ENCODE measurements at regions not wholly inside any gene's neighbourhood (a gene's known extent, or its start where the extent isn't known, plus 50 kb on each side); places are given as distances from the start of the nearest gene placed in this dataset.

GRCh38 chr4:175238827-175239517 is 320.8 kb downstream of the ADAM29 start:
- no peak overlapping the region for H3K27ac ChIP-seq (ENCODE audit: low read depth in 1 of 2, low read length in 1 of 2)
- no peaks in the 10 kb centered on the region for H3K9me3 ChIP-seq (ENCODE audit: control insufficient read depth in 2 of 2, insufficient read depth in 1 of 2, low read length in 1 of 2)
- H3K4me1 ChIP-seq (ENCODE audit: control insufficient read depth in 2 of 2, insufficient read depth in 2 of 2, low read length in 2 of 2) = no peaks in the 10 kb centered on the region
- 89% methylated on average over 2 of the region's 2 CpGs for WGBS
- no peaks in the 10 kb centered on the region for H3K27me3 ChIP-seq (ENCODE audit: control insufficient read depth in 2 of 2, insufficient read depth in 1 of 2, low read length in 1 of 2)
- H3K36me3 ChIP-seq (ENCODE audit: control insufficient read depth in 2 of 2, insufficient read depth in 2 of 2, low read length in 1 of 2) = no peaks in the 10 kb centered on the region
- no peak for DNase-seq (ENCODE audit: low read depth in 6 of 9, low spot score in 9 of 9)
- H3K4me3 ChIP-seq (ENCODE audit: low read length in 2 of 2) = no peak overlapping the region

- Histone ChIP-seq H3K9me3 (ENCODE audit: control insufficient read depth in 2 of 2, insufficient read depth in 1 of 2, low read length in 1 of 2) (no peaks in the 10 kb centered on the region), H3K27me3 (ENCODE audit: control insufficient read depth in 2 of 2, insufficient read depth in 1 of 2, low read length in 1 of 2) (no peaks in the 10 kb centered on the region), H3K27ac (ENCODE audit: low read depth in 1 of 2, low read length in 1 of 2) (no peak overlapping the region), H3K4me1 (ENCODE audit: control insufficient read depth in 2 of 2, insufficient read depth in 2 of 2, low read length in 2 of 2) (no peaks in the 10 kb centered on the region), H3K4me3 (ENCODE audit: low read length in 2 of 2) (no peak overlapping the region), H3K36me3 (ENCODE audit: control insufficient read depth in 2 of 2, insufficient read depth in 2 of 2, low read length in 1 of 2) (no peaks in the 10 kb centered on the region)
- DNase-seq (ENCODE audit: low read depth in 6 of 9, low spot score in 9 of 9) = no peak
- WGBS = 89% methylated on average over 3 of the region's 3 CpGs
Measured at GRCh38 chr4:175246941-175247340, 328.8 kb downstream of the ADAM29 start.

- DNase-seq (ENCODE audit: low read depth in 6 of 9, low spot score in 9 of 9) = no peak
- WGBS = 92% methylated on average over 5 of the region's 5 CpGs
- Histone ChIP-seq H3K4me1 (ENCODE audit: control insufficient read depth in 2 of 2, insufficient read depth in 2 of 2, low read length in 2 of 2) (no peaks in the 10 kb centered on the region), H3K27me3 (ENCODE audit: control insufficient read depth in 2 of 2, insufficient read depth in 1 of 2, low read length in 1 of 2) (no peaks in the 10 kb centered on the region), H3K36me3 (ENCODE audit: control insufficient read depth in 2 of 2, insufficient read depth in 2 of 2, low read length in 1 of 2) (no peaks in the 10 kb centered on the region), H3K4me3 (ENCODE audit: low read length in 2 of 2) (no peak overlapping the region), H3K27ac (ENCODE audit: low read depth in 1 of 2, low read length in 1 of 2) (no peak overlapping the region), H3K9me3 (ENCODE audit: control insufficient read depth in 2 of 2, insufficient read depth in 1 of 2, low read length in 1 of 2) (no peaks in the 10 kb centered on the region)
Measured at GRCh38 chr4:175252642-175253041, 334.5 kb downstream of the ADAM29 start.

GRCh38 chr4:175253184-175253902 is 335.2 kb downstream of the ADAM29 start:
- WGBS = 90% methylated on average over 8 of the region's 8 CpGs

GRCh38 chr4:175263537-175263936 is 345.4 kb downstream of the ADAM29 start:
- no peaks in the 10 kb centered on the region for H3K4me1 ChIP-seq (ENCODE audit: control insufficient read depth in 2 of 2, insufficient read depth in 2 of 2, low read length in 2 of 2)
- H3K27ac ChIP-seq (ENCODE audit: low read depth in 1 of 2, low read length in 1 of 2) = no peak overlapping the region
- H3K36me3 ChIP-seq (ENCODE audit: control insufficient read depth in 2 of 2, insufficient read depth in 2 of 2, low read length in 1 of 2) = no peaks in the 10 kb centered on the region
- 95% methylated on average over 1 of the region's 1 CpG for WGBS
- no peaks in the 10 kb centered on the region for H3K9me3 ChIP-seq (ENCODE audit: control insufficient read depth in 2 of 2, insufficient read depth in 1 of 2, low read length in 1 of 2)
- no peaks in the 10 kb centered on the region for H3K27me3 ChIP-seq (ENCODE audit: control insufficient read depth in 2 of 2, insufficient read depth in 1 of 2, low read length in 1 of 2)
- DNase-seq (ENCODE audit: low read depth in 6 of 9, low spot score in 9 of 9) = no peak
- no peak overlapping the region for H3K4me3 ChIP-seq (ENCODE audit: low read length in 2 of 2)

More at GRCh38 chr4:175253184-175253902, 335.2 kb downstream of the ADAM29 start:
- DNase-seq (ENCODE audit: low read depth in 6 of 9, low spot score in 9 of 9) = no peak
- Histone ChIP-seq H3K4me1 (ENCODE audit: control insufficient read depth in 2 of 2, insufficient read depth in 2 of 2, low read length in 2 of 2) (no peaks in the 10 kb centered on the region), H3K27ac (ENCODE audit: low read depth in 1 of 2, low read length in 1 of 2) (no peak overlapping the region), H3K27me3 (ENCODE audit: control insufficient read depth in 2 of 2, insufficient read depth in 1 of 2, low read length in 1 of 2) (no peaks in the 10 kb centered on the region), H3K4me3 (ENCODE audit: low read length in 2 of 2) (no peak overlapping the region), H3K9me3 (ENCODE audit: control insufficient read depth in 2 of 2, insufficient read depth in 1 of 2, low read length in 1 of 2) (no peaks in the 10 kb centered on the region), H3K36me3 (ENCODE audit: control insufficient read depth in 2 of 2, insufficient read depth in 2 of 2, low read length in 1 of 2) (no peaks in the 10 kb centered on the region)

GRCh38 chr4:175271010-175271630 is 353.0 kb downstream of the ADAM29 start:
- no peak overlapping the region for H3K27ac ChIP-seq (ENCODE audit: low read depth in 1 of 2, low read length in 1 of 2)
- H3K27me3 ChIP-seq (ENCODE audit: control insufficient read depth in 2 of 2, insufficient read depth in 1 of 2, low read length in 1 of 2) = no peaks in the 10 kb centered on the region
- no peak for DNase-seq (ENCODE audit: low read depth in 6 of 9, low spot score in 9 of 9)
- 88% methylated on average over 2 of the region's 2 CpGs for WGBS
- no peaks in the 10 kb centered on the region for H3K9me3 ChIP-seq (ENCODE audit: control insufficient read depth in 2 of 2, insufficient read depth in 1 of 2, low read length in 1 of 2)
- H3K4me3 ChIP-seq (ENCODE audit: low read length in 2 of 2) = no peak overlapping the region
- H3K36me3 ChIP-seq (ENCODE audit: control insufficient read depth in 2 of 2, insufficient read depth in 2 of 2, low read length in 1 of 2) = no peaks in the 10 kb centered on the region
- no peaks in the 10 kb centered on the region for H3K4me1 ChIP-seq (ENCODE audit: control insufficient read depth in 2 of 2, insufficient read depth in 2 of 2, low read length in 2 of 2)

- H3K27ac ChIP-seq (ENCODE audit: low read depth in 1 of 2, low read length in 1 of 2) = no peak overlapping the region
- H3K36me3 ChIP-seq (ENCODE audit: control insufficient read depth in 2 of 2, insufficient read depth in 2 of 2, low read length in 1 of 2) = no peaks in the 10 kb centered on the region
- H3K4me3 ChIP-seq (ENCODE audit: low read length in 2 of 2) = no peak overlapping the region
- WGBS = 89% methylated on average over 4 of the region's 4 CpGs
- DNase-seq (ENCODE audit: low read depth in 6 of 9, low spot score in 9 of 9) = no peak
- no peaks in the 10 kb centered on the region for H3K4me1 ChIP-seq (ENCODE audit: control insufficient read depth in 2 of 2, insufficient read depth in 2 of 2, low read length in 2 of 2)
- no peaks in the 10 kb centered on the region for H3K27me3 ChIP-seq (ENCODE audit: control insufficient read depth in 2 of 2, insufficient read depth in 1 of 2, low read length in 1 of 2)
- no peaks in the 10 kb centered on the region for H3K9me3 ChIP-seq (ENCODE audit: control insufficient read depth in 2 of 2, insufficient read depth in 1 of 2, low read length in 1 of 2)
Measured at GRCh38 chr4:175273995-175274753, 356.0 kb downstream of the ADAM29 start.

- no peaks in the 10 kb centered on the region for H3K27me3 ChIP-seq (ENCODE audit: control insufficient read depth in 2 of 2, insufficient read depth in 1 of 2, low read length in 1 of 2)
- DNase-seq (ENCODE audit: low read depth in 6 of 9, low spot score in 9 of 9) = no peak
Measured at GRCh38 chr4:175277816-175278215, 359.7 kb downstream of the ADAM29 start.

GRCh38 chr4:175280153-175280552 is 362.0 kb downstream of the ADAM29 start:
- 94% methylated on average over 2 of the region's 2 CpGs for WGBS

More at GRCh38 chr4:175277816-175278215, 359.7 kb downstream of the ADAM29 start:
- no peaks in the 10 kb centered on the region for H3K36me3 ChIP-seq (ENCODE audit: control insufficient read depth in 2 of 2, insufficient read depth in 2 of 2, low read length in 1 of 2)
- no peaks in the 10 kb centered on the region for H3K4me1 ChIP-seq (ENCODE audit: control insufficient read depth in 2 of 2, insufficient read depth in 2 of 2, low read length in 2 of 2)
- no peak overlapping the region for H3K27ac ChIP-seq (ENCODE audit: low read depth in 1 of 2, low read length in 1 of 2)
- no peaks in the 10 kb centered on the region for H3K9me3 ChIP-seq (ENCODE audit: control insufficient read depth in 2 of 2, insufficient read depth in 1 of 2, low read length in 1 of 2)
- no peak overlapping the region for H3K4me3 ChIP-seq (ENCODE audit: low read length in 2 of 2)
- 91% methylated on average over 7 of the region's 7 CpGs for WGBS

More at GRCh38 chr4:175280153-175280552, 362.0 kb downstream of the ADAM29 start:
- H3K27ac ChIP-seq (ENCODE audit: low read depth in 1 of 2, low read length in 1 of 2) = no peak overlapping the region
- no peak overlapping the region for H3K4me3 ChIP-seq (ENCODE audit: low read length in 2 of 2)
- H3K4me1 ChIP-seq (ENCODE audit: control insufficient read depth in 2 of 2, insufficient read depth in 2 of 2, low read length in 2 of 2) = no peaks in the 10 kb centered on the region
- no peak for DNase-seq (ENCODE audit: low read depth in 6 of 9, low spot score in 9 of 9)
- no peaks in the 10 kb centered on the region for H3K27me3 ChIP-seq (ENCODE audit: control insufficient read depth in 2 of 2, insufficient read depth in 1 of 2, low read length in 1 of 2)
- no peaks in the 10 kb centered on the region for H3K9me3 ChIP-seq (ENCODE audit: control insufficient read depth in 2 of 2, insufficient read depth in 1 of 2, low read length in 1 of 2)
- no peaks in the 10 kb centered on the region for H3K36me3 ChIP-seq (ENCODE audit: control insufficient read depth in 2 of 2, insufficient read depth in 2 of 2, low read length in 1 of 2)

Data from thymus (tissue), 11 donors.